T-helper 17 cell (primary cell): ENCODE measurements at regions not wholly inside any gene's neighbourhood (a gene's known extent, or its start where the extent isn't known, plus 50 kb on each side); places are given as distances from the start of the nearest gene placed in this dataset.

ENCODE experiments used
- ATAC-seq: fragments of 150-1000 bp; cut with Tn5 transposase; 2 replicates; pipeline ENCODE4 v1.10.0; 2021; ENCODE audit warnings: mild to moderate bottlenecking, moderate library complexity
- DNase-seq, 3 donors: peaks; one replicate each; pipeline versions ENCODE4 v3.0.0 to v3.0.0-alpha.2; 2020 to 2021
- H3K9me3 ChIP-seq: one replicate; pipeline ENCODE4 v1.7.0; 2013; ENCODE audit warnings: low read length, mild to moderate bottlenecking; ENCODE audit not compliant: control insufficient read depth, poor library complexity, severe bottlenecking
- H3K27ac Mint-ChIP-seq: one replicate; pipeline ENCODE4 v1.8.0; 2022; ENCODE audit warnings: mild to moderate bottlenecking, moderate library complexity, mixed read lengths
- H3K27me3 Mint-ChIP-seq: one replicate; pipeline ENCODE4 v1.8.0; 2022; ENCODE audit warnings: mixed read lengths
- H3K36me3 Mint-ChIP-seq: one replicate; pipeline ENCODE4 v1.8.0; 2022; ENCODE audit warnings: low read depth, mixed read lengths
- H3K4me1 Mint-ChIP-seq: one replicate; pipeline ENCODE4 v1.8.0; 2022; ENCODE audit warnings: mild to moderate bottlenecking, mixed read lengths
- H3K4me3 Mint-ChIP-seq: one replicate; pipeline ENCODE4 v1.8.0; 2022; ENCODE audit warnings: mild to moderate bottlenecking, moderate library complexity, mixed read lengths

GRCh38 chr1:55959136-55959548, 620.2 kb downstream of the PLPP3 start:
- DNase-seq, result no peak
- Mint-ChIP-seq H3K27ac (no peak overlapping the region), H3K27me3 (no peaks in the 10 kb centered on the region), H3K36me3 (no peaks in the 10 kb centered on the region), H3K4me3 (no peak overlapping the region), H3K4me1 (no peaks in the 10 kb centered on the region)
- ATAC-seq, result no peak
- H3K9me3 ChIP-seq, result no peaks in the 10 kb centered on the region

GRCh38 chr1:55958498-55958897, 620.9 kb downstream of the PLPP3 start:
- Mint-ChIP-seq H3K36me3 (no peaks in the 10 kb centered on the region), H3K4me3 (no peak overlapping the region), H3K27me3 (no peaks in the 10 kb centered on the region), H3K27ac (no peak overlapping the region), H3K4me1 (no peaks in the 10 kb centered on the region)
- no peak for ATAC-seq
- no peak for DNase-seq
- no peaks in the 10 kb centered on the region for H3K9me3 ChIP-seq

GRCh38 chr1:55957276-55957675, 622.1 kb downstream of the PLPP3 start:
- H3K4me3 Mint-ChIP-seq, result no peak overlapping the region
- DNase-seq, result no peak

GRCh38 chr1:55955016-55955621, 624.2 kb downstream of the PLPP3 start:
- Mint-ChIP-seq H3K27me3 (no peaks in the 10 kb centered on the region), H3K27ac (no peak overlapping the region), H3K36me3 (no peaks in the 10 kb centered on the region), H3K4me3 (no peak overlapping the region), H3K4me1 (no peaks in the 10 kb centered on the region)
- DNase-seq, result no peak
- no peaks in the 10 kb centered on the region for H3K9me3 ChIP-seq
- ATAC-seq, result no peak

More at GRCh38 chr1:55957276-55957675, 622.1 kb downstream of the PLPP3 start:
- Mint-ChIP-seq H3K27me3 (no peaks in the 10 kb centered on the region), H3K27ac (no peak overlapping the region), H3K36me3 (no peaks in the 10 kb centered on the region), H3K4me1 (no peaks in the 10 kb centered on the region)
- no peaks in the 10 kb centered on the region for H3K9me3 ChIP-seq
- no peak for ATAC-seq

- H3K36me3 Mint-ChIP-seq, result no peaks in the 10 kb centered on the region
- no peaks in the 10 kb centered on the region for H3K4me1 Mint-ChIP-seq
- no peaks in the 10 kb centered on the region for H3K27me3 Mint-ChIP-seq
Measured at GRCh38 chr1:55951291-55951690, 628.1 kb downstream of the PLPP3 start.

GRCh38 chr1:55947446-55947845, 631.9 kb downstream of the PLPP3 start:
- no peak overlapping the region for H3K4me3 Mint-ChIP-seq
- H3K27me3 Mint-ChIP-seq, result peaks cover 16% of the 10 kb centered on the region
- H3K36me3 Mint-ChIP-seq, result no peaks in the 10 kb centered on the region
- H3K27ac Mint-ChIP-seq, result no peak overlapping the region
- DNase-seq (no peak), ATAC-seq (no peak)
- H3K4me1 Mint-ChIP-seq, result no peaks in the 10 kb centered on the region
- H3K9me3 ChIP-seq, result no peaks in the 10 kb centered on the region

More at GRCh38 chr1:55951291-55951690, 628.1 kb downstream of the PLPP3 start:
- H3K4me3 Mint-ChIP-seq, result no peak overlapping the region
- H3K27ac Mint-ChIP-seq, result no peak overlapping the region
- no peak for ATAC-seq
- H3K9me3 ChIP-seq, result no peaks in the 10 kb centered on the region
- DNase-seq, result no peak

GRCh38 chr1:55943721-55944435, 635.5 kb downstream of the PLPP3 start:
- ATAC-seq (no peak), DNase-seq (no peak)
- Mint-ChIP-seq H3K36me3 (no peaks in the 10 kb centered on the region), H3K4me1 (no peaks in the 10 kb centered on the region), H3K27ac (no peak overlapping the region), H3K27me3 (peaks cover 16% of the 10 kb centered on the region), H3K4me3 (no peak overlapping the region)
- no peaks in the 10 kb centered on the region for H3K9me3 ChIP-seq

- H3K4me3 Mint-ChIP-seq, result no peak overlapping the region
- H3K36me3 Mint-ChIP-seq, result no peaks in the 10 kb centered on the region
- DNase-seq (no peak), ATAC-seq (no peak)
- H3K4me1 Mint-ChIP-seq, result no peaks in the 10 kb centered on the region
- no peaks in the 10 kb centered on the region for H3K9me3 ChIP-seq
- peaks cover 22% of the 10 kb centered on the region for H3K27me3 Mint-ChIP-seq
- H3K27ac Mint-ChIP-seq, result no peak overlapping the region
Measured at GRCh38 chr1:55943012-55943411, 636.4 kb downstream of the PLPP3 start.

- no peaks in the 10 kb centered on the region for H3K36me3 Mint-ChIP-seq
- H3K9me3 ChIP-seq, result peaks cover 2% of the 10 kb centered on the region
- peaks cover 17% of the 10 kb centered on the region for H3K27me3 Mint-ChIP-seq
- no peak for ATAC-seq
- H3K27ac Mint-ChIP-seq, result no peak overlapping the region
- H3K4me3 Mint-ChIP-seq, result no peak overlapping the region
- no peak for DNase-seq
- no peaks in the 10 kb centered on the region for H3K4me1 Mint-ChIP-seq
Measured at GRCh38 chr1:55939866-55940265, 639.5 kb downstream of the PLPP3 start.

GRCh38 chr1:55938861-55939260, 640.5 kb downstream of the PLPP3 start:
- peaks cover 9% of the 10 kb centered on the region for H3K27me3 Mint-ChIP-seq
- no peak for DNase-seq
- no peak overlapping the region for H3K27ac Mint-ChIP-seq
- no peaks in the 10 kb centered on the region for H3K36me3 Mint-ChIP-seq
- no peaks in the 10 kb centered on the region for H3K4me1 Mint-ChIP-seq
- peaks cover 2% of the 10 kb centered on the region for H3K9me3 ChIP-seq
- H3K4me3 Mint-ChIP-seq, result no peak overlapping the region
- no peak for ATAC-seq

GRCh38 chr1:55938376-55938850, 641.0 kb downstream of the PLPP3 start:
- no peaks in the 10 kb centered on the region for H3K36me3 Mint-ChIP-seq
- H3K27ac Mint-ChIP-seq, result no peak overlapping the region
- DNase-seq, result no peak
- H3K4me1 Mint-ChIP-seq, result no peaks in the 10 kb centered on the region
- H3K4me3 Mint-ChIP-seq, result no peak overlapping the region
- ATAC-seq, result no peak
- H3K27me3 Mint-ChIP-seq, result peaks cover 5% of the 10 kb centered on the region
- H3K9me3 ChIP-seq, result peaks cover 2% of the 10 kb centered on the region

- no peaks in the 10 kb centered on the region for H3K36me3 Mint-ChIP-seq
- no peak overlapping the region for H3K27ac Mint-ChIP-seq
- H3K4me3 Mint-ChIP-seq, result no peak overlapping the region
- H3K27me3 Mint-ChIP-seq, result peaks cover 5% of the 10 kb centered on the region
- DNase-seq (no peak), ATAC-seq (no peak)
- peaks cover 2% of the 10 kb centered on the region for H3K9me3 ChIP-seq
- no peaks in the 10 kb centered on the region for H3K4me1 Mint-ChIP-seq
Measured at GRCh38 chr1:55937840-55938375, 641.5 kb downstream of the PLPP3 start.

GRCh38 chr1:55935236-55935635, 644.1 kb downstream of the PLPP3 start:
- Mint-ChIP-seq H3K36me3 (no peaks in the 10 kb centered on the region), H3K4me1 (no peaks in the 10 kb centered on the region), H3K27me3 (peaks cover 6% of the 10 kb centered on the region), H3K27ac (no peak overlapping the region), H3K4me3 (no peak overlapping the region)
- peaks cover 2% of the 10 kb centered on the region for H3K9me3 ChIP-seq
- no peak for DNase-seq
- no peak for ATAC-seq

- H3K4me3 Mint-ChIP-seq, result no peak overlapping the region
- H3K9me3 ChIP-seq, result peaks cover 2% of the 10 kb centered on the region
- no peak for DNase-seq
- ATAC-seq, result no peak
- no peak overlapping the region for H3K27ac Mint-ChIP-seq
- H3K4me1 Mint-ChIP-seq, result no peaks in the 10 kb centered on the region
- no peaks in the 10 kb centered on the region for H3K36me3 Mint-ChIP-seq
- peaks cover 7% of the 10 kb centered on the region for H3K27me3 Mint-ChIP-seq
Measured at GRCh38 chr1:55932402-55932801, 647.0 kb downstream of the PLPP3 start.
